A549 (cell line): ENCODE measurements at regions not wholly inside any gene's neighbourhood (a gene's known extent, or its start where the extent isn't known, plus 50 kb on each side); places are given as distances from the start of the nearest gene placed in this dataset.

Experiments used
- EHMT2 ChIP-seq: fragments of 200-600 bp; sonication (generic); IDR thresholded peaks from 2 replicates; pipeline ENCODE4 v1.6.1; 2016; ENCODE audit warnings: antibody characterized with exemption, low read depth, mild to moderate bottlenecking, moderate library complexity
- HES2 ChIP-seq: fragments of >200 bp; sonication (Bioruptor Twin); formaldehyde crosslinking; IDR thresholded peaks from 2 replicates; pipeline ENCODE4 v1.6.1; 2016

DNA sequence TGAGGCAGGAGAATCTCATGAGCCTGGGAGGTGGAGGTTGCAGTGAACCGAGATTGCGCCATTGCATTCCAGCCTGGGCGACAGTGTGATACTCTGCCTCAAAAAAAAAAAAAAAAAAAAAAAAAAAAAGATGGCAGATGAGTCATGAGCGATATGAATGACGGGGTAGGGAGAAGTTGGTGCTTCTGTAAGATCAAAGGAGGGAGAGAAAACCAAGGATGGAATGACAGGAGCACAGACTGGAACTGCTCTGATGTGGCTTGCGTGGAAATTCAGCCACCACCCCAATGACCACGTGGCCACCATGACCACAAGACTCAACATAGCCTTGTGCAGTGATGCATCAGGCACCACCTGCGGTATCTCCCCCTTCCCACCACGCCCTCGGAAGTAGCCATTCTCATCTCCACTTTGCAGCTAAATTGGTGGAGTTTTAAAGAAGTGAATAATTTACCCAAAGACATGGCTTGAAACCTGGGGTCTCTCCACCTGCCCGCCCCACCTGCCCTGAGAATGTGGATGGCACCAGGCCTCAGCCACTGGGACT lies 96.0 kb downstream of the ACKR3 start:
- TF ChIP-seq EHMT2 = no peak
- TF ChIP-seq HES2 = no peak
